Panc1 (cell line): ENCODE measurements at regions not wholly inside any gene's neighbourhood (a gene's known extent, or its start where the extent isn't known, plus 50 kb on each side); places are given as distances from the start of the nearest gene placed in this dataset.

Source experiments
- ATAC-seq: fragments of 200-7000 bp; cut with Tn5 transposase; 2 replicates; pipeline ENCODE4 v1.9.1; 2020; ENCODE audit warnings: mild to moderate bottlenecking, moderate library complexity
- BruUV-seq: library from RNA; stranded (reverse); fragments of 400-500 nt; replicated peaks from 2 replicates; lab custom pipeline; 2021; lab: Mats Ljungman, UMichigan
- CTCF ChIA-PET: fragments of 300-600 bp; sonication (Branson Sonifier 250); formaldehyde crosslinking; loops from one replicate; lab custom pipeline; 2022; ENCODE audit warnings: antibody characterized with exemption; lab: Charles Lee
- POLR2A ChIA-PET: fragments of 300-600 bp; sonication (Branson Sonifier 250); formaldehyde crosslinking; loops from one replicate; lab custom pipeline; 2022; ENCODE audit warnings: antibody characterized with exemption; lab: Charles Lee
- DNase-seq: peaks from one replicate; pipeline ENCODE4 v3.0.0-alpha.2; 2010; ENCODE audit warnings: low read depth, low spot score
- H3K27ac ChIP-seq: 2 replicates; pipeline ENCODE4 v1.5.1; 2011; ENCODE audit warnings: mild to moderate bottlenecking, low read length, inconsistent platforms
- H3K27me3 ChIP-seq: fragments of 200-500 bp; sonication (Bioruptor generic); 2 replicates; pipeline ENCODE4 v1.6.0; 2014; ENCODE audit warnings: low read length, inconsistent platforms; ENCODE audit not compliant: control insufficient read depth, insufficient read depth
- H3K36me3 ChIP-seq: fragments of 200-500 bp; sonication (Bioruptor generic); 2 replicates; pipeline ENCODE4 v1.5.1; 2014; ENCODE audit warnings: inconsistent platforms, mild to moderate bottlenecking, low read length, moderate library complexity; ENCODE audit not compliant: control insufficient read depth, insufficient read depth
- H3K4me1 ChIP-seq: 2 replicates; pipeline ENCODE4 v1.5.1; 2011; ENCODE audit warnings: inconsistent platforms, mild to moderate bottlenecking, low read length, moderate library complexity; ENCODE audit not compliant: control insufficient read depth, insufficient read depth
- H3K4me3 ChIP-seq, 2 experiments: 2 replicates each; pipeline ENCODE4 v1.5.1; 2011 to 2012; ENCODE audit warnings: low read depth in 2 of 2, low read length in 2 of 2, mild to moderate bottlenecking in 2 of 2, inconsistent platforms in 1 of 2, moderate library complexity in 1 of 2
- H3K9me3 ChIP-seq: fragments of 200-500 bp; sonication (Bioruptor generic); 2 replicates; pipeline ENCODE4 v1.5.1; 2014; ENCODE audit warnings: low read depth, mild to moderate bottlenecking, inconsistent platforms, low read length, moderate library complexity; ENCODE audit not compliant: control insufficient read depth, insufficient read depth
- POLR2AphosphoS5 ChIP-seq: IDR thresholded peaks from 2 replicates; pipeline ENCODE4 v1.6.1; 2012; ENCODE audit warnings: mild to moderate bottlenecking, low read depth, low read length, moderate library complexity
- REST ChIP-seq, 2 experiments: IDR thresholded peaks; 2 replicates each; pipeline ENCODE4 v1.6.1; 2011 to 2012; ENCODE audit warnings: low read depth in 2 of 2, control low read depth in 1 of 2, low read length in 1 of 2, mild to moderate bottlenecking in 1 of 2, moderate library complexity in 1 of 2; ENCODE audit not compliant: insufficient read depth in 1 of 2
- SIN3A ChIP-seq: IDR thresholded peaks from 2 replicates; pipeline ENCODE4 v1.6.1; 2012; ENCODE audit warnings: low read depth, mild to moderate bottlenecking, low read length, moderate library complexity, borderline replicate concordance; ENCODE audit not compliant: insufficient read depth
- TCF7L2 ChIP-seq: IDR thresholded peaks from 2 replicates; pipeline ENCODE4 v1.6.1; 2011; ENCODE audit warnings: mild to moderate bottlenecking, low read depth, low read length, inconsistent platforms
- in situ Hi-C: cut with HindIII; loops from 2 replicates; pipeline ENCODE4 v1.10.0; 2016; ENCODE audit warnings: low sequenced_read_pairs, low pct_unique_long_range_greater_than_20kb
- intact Hi-C: fragments of 100-400 bp; cut with micrococcal nuclease; formaldehyde crosslinking; loops from one replicate; pipeline ENCODE4 v1.10.0; 2022; ENCODE audit not compliant: unreplicated experiment
- TF ChIP-seq, protein P1 (sequence below): fragments of 450-650 bp; IDR thresholded peaks from 2 replicates; pipeline ENCODE4 v1.5.1; 2017; ENCODE audit warnings: mild to moderate bottlenecking

GRCh38 chr6:140063021-140063399, 688.6 kb upstream of the CITED2 start:
- TF ChIP-seq TCF7L2, result no peak
- TF ChIP-seq, protein P1, sequence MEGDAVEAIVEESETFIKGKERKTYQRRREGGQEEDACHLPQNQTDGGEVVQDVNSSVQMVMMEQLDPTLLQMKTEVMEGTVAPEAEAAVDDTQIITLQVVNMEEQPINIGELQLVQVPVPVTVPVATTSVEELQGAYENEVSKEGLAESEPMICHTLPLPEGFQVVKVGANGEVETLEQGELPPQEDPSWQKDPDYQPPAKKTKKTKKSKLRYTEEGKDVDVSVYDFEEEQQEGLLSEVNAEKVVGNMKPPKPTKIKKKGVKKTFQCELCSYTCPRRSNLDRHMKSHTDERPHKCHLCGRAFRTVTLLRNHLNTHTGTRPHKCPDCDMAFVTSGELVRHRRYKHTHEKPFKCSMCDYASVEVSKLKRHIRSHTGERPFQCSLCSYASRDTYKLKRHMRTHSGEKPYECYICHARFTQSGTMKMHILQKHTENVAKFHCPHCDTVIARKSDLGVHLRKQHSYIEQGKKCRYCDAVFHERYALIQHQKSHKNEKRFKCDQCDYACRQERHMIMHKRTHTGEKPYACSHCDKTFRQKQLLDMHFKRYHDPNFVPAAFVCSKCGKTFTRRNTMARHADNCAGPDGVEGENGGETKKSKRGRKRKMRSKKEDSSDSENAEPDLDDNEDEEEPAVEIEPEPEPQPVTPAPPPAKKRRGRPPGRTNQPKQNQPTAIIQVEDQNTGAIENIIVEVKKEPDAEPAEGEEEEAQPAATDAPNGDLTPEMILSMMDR, result no peak
- TF ChIP-seq SIN3A, result no peak
- TF ChIP-seq REST (IDR thresholded peaks at IDR 0.05; ENCODE audit: insufficient read depth in 1 of 2, low read depth in 2 of 2, low read length in 1 of 2), result no peak
- no peak for TF ChIP-seq POLR2AphosphoS5
- Histone ChIP-seq H3K4me1 (no peaks in the 10 kb centered on the region), H3K36me3 (no peaks in the 10 kb centered on the region), H3K27me3 (no peaks in the 10 kb centered on the region), H3K4me3 (no peak overlapping the region), H3K27ac (peak overlapping the region; percentile 64; the same call in 1 of the 2 replicates), H3K9me3 (no peaks in the 10 kb centered on the region)
- in situ Hi-C loops (no loop called here), intact Hi-C loops (no loop called here)
- DNase-seq, result no peak
- ATAC-seq, result no peak
- ChIA-PET POLR2A (no interaction called here), CTCF (no interaction called here)
- no TSS peak for BruUV-seq

- Histone ChIP-seq H3K36me3 (no peaks in the 10 kb centered on the region), H3K27me3 (no peaks in the 10 kb centered on the region), H3K4me3 (no peak overlapping the region), H3K27ac (peak overlapping the region; percentile 64; the same call in 1 of the 2 replicates), H3K4me1 (no peaks in the 10 kb centered on the region), H3K9me3 (no peaks in the 10 kb centered on the region)
- TF ChIP-seq, protein P1, result no peak
- TF ChIP-seq POLR2AphosphoS5 (no peak), SIN3A (no peak)
- in situ Hi-C loops (no loop called here), intact Hi-C loops (no loop called here)
- CTCF ChIA-PET, result no interaction called here
- POLR2A ChIA-PET, result no interaction called here
- BruUV-seq, result no TSS peak
- ATAC-seq (no peak), DNase-seq (no peak)
These were observed 687.9 kb upstream of the CITED2 start for GRCh38 chr6:140062043-140063020.
